GM10266 (cell line): ENCODE measurements at regions not wholly inside any gene's neighbourhood (a gene's known extent, or its start where the extent isn't known, plus 50 kb on each side); places are given as distances from the start of the nearest gene placed in this dataset.

ENCODE experiments used
- DNase-seq: peaks from one replicate; pipeline ENCODE4 v3.0.0; 2012; ENCODE audit errors: extremely low spot score
- TF ChIP-seq, protein P1 (sequence below): IDR thresholded peaks from 2 replicates; pipeline ENCODE4 v1.5.1; 2012; ENCODE audit warnings: mild to moderate bottlenecking, low read depth; ENCODE audit not compliant: control insufficient read depth, insufficient read depth; ENCODE audit errors: missing control alignments

DNA sequence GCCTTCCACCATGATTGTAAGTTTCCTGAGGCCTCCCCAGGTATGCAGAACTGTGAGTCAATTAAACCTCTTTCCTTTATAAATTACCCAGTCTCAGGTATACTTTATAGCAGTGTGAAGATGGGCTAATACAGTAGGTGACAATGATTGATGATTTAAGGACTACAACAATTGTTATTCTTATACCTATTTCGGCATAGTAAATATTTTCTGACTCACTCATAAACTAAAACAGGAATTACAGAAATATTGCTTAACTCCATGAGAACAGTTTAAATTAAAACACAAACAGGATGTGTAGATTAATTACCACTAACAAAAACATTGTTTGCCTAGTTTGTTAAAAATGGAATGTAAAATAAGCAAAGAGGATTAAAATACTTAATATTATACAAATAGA, 839.9 kb downstream of the LTN1 start:
- TF ChIP-seq, protein P1, sequence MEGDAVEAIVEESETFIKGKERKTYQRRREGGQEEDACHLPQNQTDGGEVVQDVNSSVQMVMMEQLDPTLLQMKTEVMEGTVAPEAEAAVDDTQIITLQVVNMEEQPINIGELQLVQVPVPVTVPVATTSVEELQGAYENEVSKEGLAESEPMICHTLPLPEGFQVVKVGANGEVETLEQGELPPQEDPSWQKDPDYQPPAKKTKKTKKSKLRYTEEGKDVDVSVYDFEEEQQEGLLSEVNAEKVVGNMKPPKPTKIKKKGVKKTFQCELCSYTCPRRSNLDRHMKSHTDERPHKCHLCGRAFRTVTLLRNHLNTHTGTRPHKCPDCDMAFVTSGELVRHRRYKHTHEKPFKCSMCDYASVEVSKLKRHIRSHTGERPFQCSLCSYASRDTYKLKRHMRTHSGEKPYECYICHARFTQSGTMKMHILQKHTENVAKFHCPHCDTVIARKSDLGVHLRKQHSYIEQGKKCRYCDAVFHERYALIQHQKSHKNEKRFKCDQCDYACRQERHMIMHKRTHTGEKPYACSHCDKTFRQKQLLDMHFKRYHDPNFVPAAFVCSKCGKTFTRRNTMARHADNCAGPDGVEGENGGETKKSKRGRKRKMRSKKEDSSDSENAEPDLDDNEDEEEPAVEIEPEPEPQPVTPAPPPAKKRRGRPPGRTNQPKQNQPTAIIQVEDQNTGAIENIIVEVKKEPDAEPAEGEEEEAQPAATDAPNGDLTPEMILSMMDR, result no peak
- DNase-seq, result no peak

DNA sequence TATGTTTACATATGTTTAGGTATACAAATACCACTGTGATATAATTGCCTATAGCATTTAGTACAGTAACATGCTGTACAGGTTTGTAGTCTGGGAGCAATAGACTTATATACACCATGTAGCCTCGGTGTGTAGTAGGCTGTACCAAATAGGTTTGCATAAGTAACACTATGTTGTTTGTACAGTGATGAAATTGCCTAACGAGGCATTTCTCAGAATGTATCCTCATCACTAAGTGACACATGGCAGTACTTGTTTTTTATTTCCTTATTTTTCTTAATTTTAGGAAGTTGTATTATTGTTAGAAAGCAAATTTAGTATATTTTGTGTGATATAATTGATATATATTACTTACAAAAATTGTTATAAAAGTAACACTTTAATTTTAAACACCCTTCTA, 840.9 kb downstream of the LTN1 start:
- DNase-seq, result no peak
- TF ChIP-seq, protein P1, result no peak

- TF ChIP-seq, protein P1, result no peak
- no peak for DNase-seq
Measured at GRCh38 chr21:28150778-28151177, 841.9 kb downstream of the LTN1 start.

- no peak for DNase-seq
- TF ChIP-seq, protein P1, result no peak
Measured at GRCh38 chr21:28148400-28149064, 844.1 kb downstream of the LTN1 start.

GRCh38 chr21:28144653-28145052, 848.0 kb downstream of the LTN1 start:
- TF ChIP-seq, protein P1, result no peak
- no peak for DNase-seq

DNA sequence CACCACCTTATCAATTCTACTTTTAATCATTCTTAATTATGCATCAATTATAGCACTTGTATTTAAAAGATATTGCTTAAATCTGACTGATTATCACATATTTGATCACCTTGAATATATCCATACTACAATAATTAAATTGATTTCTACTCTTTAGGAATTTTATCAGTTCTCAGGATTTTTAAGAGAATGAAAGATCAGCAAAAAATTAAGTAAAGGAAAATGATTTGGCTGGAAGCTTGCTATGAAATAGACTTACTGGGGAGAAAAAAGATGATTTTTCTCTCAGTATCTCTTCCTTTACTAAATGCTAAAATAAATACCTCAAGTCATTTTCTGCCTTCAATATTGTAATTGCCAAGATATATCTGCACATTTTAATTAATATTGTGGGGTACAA, 848.6 kb downstream of the LTN1 start:
- TF ChIP-seq, protein P1, result no peak
- DNase-seq, result no peak

- TF ChIP-seq, protein P1, result no peak
- no peak for DNase-seq
Measured at GRCh38 chr21:28142697-28143096, 850.0 kb downstream of the LTN1 start.
